ENCODE measurements at regions not wholly inside any gene's neighbourhood (a gene's known extent, or its start where the extent isn't known, plus 50 kb on each side); places are given as distances from the start of the nearest gene placed in this dataset.

DNA sequence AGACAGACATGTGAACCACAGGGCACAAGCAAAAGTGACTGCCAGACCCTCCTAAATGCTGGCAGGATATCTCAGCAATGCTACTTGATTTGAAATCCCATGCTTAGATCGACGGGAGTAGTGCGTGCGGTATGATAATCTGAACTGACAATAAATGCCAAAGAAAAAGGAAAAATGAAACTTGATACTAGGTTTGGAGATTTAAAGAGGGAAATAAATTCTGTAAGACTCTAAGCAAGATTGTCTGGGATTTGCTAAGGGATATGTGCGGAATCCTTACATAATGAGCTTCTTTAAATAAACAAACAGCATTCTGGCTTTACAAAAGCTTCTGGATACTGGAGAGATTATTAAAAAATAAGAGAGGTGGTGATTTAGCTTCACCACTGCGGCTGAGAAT lies 203.6 kb downstream of the CAAP1 start:
- TF ChIP-seq, protein P1, sequence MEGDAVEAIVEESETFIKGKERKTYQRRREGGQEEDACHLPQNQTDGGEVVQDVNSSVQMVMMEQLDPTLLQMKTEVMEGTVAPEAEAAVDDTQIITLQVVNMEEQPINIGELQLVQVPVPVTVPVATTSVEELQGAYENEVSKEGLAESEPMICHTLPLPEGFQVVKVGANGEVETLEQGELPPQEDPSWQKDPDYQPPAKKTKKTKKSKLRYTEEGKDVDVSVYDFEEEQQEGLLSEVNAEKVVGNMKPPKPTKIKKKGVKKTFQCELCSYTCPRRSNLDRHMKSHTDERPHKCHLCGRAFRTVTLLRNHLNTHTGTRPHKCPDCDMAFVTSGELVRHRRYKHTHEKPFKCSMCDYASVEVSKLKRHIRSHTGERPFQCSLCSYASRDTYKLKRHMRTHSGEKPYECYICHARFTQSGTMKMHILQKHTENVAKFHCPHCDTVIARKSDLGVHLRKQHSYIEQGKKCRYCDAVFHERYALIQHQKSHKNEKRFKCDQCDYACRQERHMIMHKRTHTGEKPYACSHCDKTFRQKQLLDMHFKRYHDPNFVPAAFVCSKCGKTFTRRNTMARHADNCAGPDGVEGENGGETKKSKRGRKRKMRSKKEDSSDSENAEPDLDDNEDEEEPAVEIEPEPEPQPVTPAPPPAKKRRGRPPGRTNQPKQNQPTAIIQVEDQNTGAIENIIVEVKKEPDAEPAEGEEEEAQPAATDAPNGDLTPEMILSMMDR (IDR thresholded peaks at IDR 0.05; ENCODE audit: low read depth, low read length, poor library complexity, severe bottlenecking): no peak
- TF ChIP-seq EZH2phosphoT487 (IDR thresholded peaks at IDR 0.05; ENCODE audit: borderline replicate concordance, low read length): no peak
